ENCODE measurements at regions not wholly inside any gene's neighbourhood (a gene's known extent, or its start where the extent isn't known, plus 50 kb on each side); places are given as distances from the start of the nearest gene placed in this dataset.

- H3K4me3 ChIP-seq (ENCODE audit: low read depth in 2 of 2, low read length in 1 of 2) = no peak overlapping the region
- H3K4me2 ChIP-seq = no peak overlapping the region
- no peaks in the 10 kb centered on the region for H3K79me2 ChIP-seq (ENCODE audit: insufficient read depth)
- POLR2A ChIA-PET = no interaction called here
- no peak overlapping the region for H3K9ac ChIP-seq
- no peaks in the 10 kb centered on the region for H3K9me3 ChIP-seq
- no peaks in the 10 kb centered on the region for H4K20me1 ChIP-seq (ENCODE audit: insufficient read depth)
- no peaks in the 10 kb centered on the region for H3K9me2 ChIP-seq
- H3K4me1 ChIP-seq (ENCODE audit: control insufficient read depth in 1 of 2, insufficient read depth in 2 of 2, low read depth in 1 of 2, low read length in 1 of 2) = no peaks in the 10 kb centered on the region
- 38% methylated on average over 5 of the region's 5 CpGs for WGBS (ENCODE audit: low lambda C conversion rate)
- no peak overlapping the region for H3K27ac ChIP-seq (ENCODE audit: low read depth in 2 of 2, low read length in 1 of 2)
- H3F3A ChIP-seq (replicated peaks; ENCODE audit: insufficient read depth) = no peaks in the 10 kb centered on the region
- no peaks in the 10 kb centered on the region for H3K27me3 ChIP-seq (ENCODE audit: insufficient read depth)
- no peaks in the 10 kb centered on the region for H3K36me3 ChIP-seq (replicated peaks in 1 of 2; ENCODE audit: control insufficient read depth in 1 of 2, insufficient read depth in 2 of 2, low read length in 1 of 2)
- H2AFZ ChIP-seq (ENCODE audit: low read depth) = no peak overlapping the region
- CTCF ChIA-PET = no interaction called here
- TF ChIP-seq POLR2AphosphoS5 (IDR thresholded peaks at IDR 0.05; ENCODE audit: low read depth, low read length) = no peak
- no peak for DNase-seq
These were observed 141.5 kb upstream of the MPHOSPH6 start for GRCh38 chr16:82311528-82311927.

DNA sequence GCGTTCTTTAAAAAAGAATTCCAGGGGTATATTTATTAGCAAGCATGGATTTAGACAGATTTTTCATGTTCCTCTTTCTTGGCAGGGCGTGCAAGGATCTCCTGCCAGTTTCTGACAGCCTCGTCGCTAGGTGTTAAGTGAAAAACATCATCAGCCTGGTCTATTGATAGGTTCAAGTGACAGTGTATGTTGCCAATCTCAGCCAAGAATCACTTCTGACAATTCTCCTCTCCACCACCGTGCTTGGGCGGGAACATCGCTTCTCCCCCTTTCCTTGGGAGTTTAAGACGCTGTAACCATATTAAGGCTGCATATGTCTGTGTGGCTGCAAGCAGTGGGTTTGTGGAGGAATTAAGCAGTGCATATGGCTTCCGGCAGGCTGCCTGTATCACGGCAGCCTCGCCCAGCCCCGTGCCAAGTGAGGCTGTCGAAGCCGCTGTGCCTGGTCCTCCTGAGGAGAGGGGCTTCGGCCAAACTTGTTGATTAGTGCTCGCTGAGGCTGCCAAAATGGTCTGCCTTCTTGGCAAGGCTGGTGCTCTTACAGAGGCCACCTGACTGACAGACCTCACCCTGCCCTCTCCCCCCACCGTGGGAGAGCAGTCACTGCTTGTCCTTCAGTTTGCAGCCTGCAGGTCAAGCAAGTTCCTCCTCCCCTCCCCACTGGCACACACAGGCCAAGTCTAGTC lies 132.2 kb upstream of the MPHOSPH6 start:
- no peaks in the 10 kb centered on the region for H3K36me3 ChIP-seq (replicated peaks in 1 of 2; ENCODE audit: control insufficient read depth in 1 of 2, insufficient read depth in 2 of 2, low read length in 1 of 2)
- no peak overlapping the region for H2AFZ ChIP-seq (ENCODE audit: low read depth)
- TF ChIP-seq TCF12 (IDR thresholded peaks at IDR 0.05) (no peak), GABPA (IDR thresholded peaks at IDR 0.05; ENCODE audit: low read depth) (no peak), MEF2A (IDR thresholded peaks at IDR 0.05; ENCODE audit: borderline replicate concordance, low read depth) (no peak), MAX (IDR thresholded peaks at IDR 0.05; ENCODE audit: low read depth) (no peak), EZH2phosphoT487 (IDR thresholded peaks at IDR 0.05; ENCODE audit: borderline replicate concordance, low read depth) (no peak), IRF3 (IDR thresholded peaks at IDR 0.05; ENCODE audit: low read depth, low read length) (no peak), POLR2AphosphoS5 (IDR thresholded peaks at IDR 0.05; ENCODE audit: low read depth, low read length) (no peak), USF2 (IDR thresholded peaks at IDR 0.05; ENCODE audit: borderline replicate concordance, low read depth, low read length) (no peak), SMC3 (IDR thresholded peaks at IDR 0.05; ENCODE audit: low read depth, low read length) (no peak), ELF1 (IDR thresholded peaks at IDR 0.05) (no peak), JUND (IDR thresholded peaks at IDR 0.05) (no peak), MXI1 (IDR thresholded peaks at IDR 0.05; ENCODE audit: low read depth, low read length) (no peak)
- TF ChIP-seq, protein P1, sequence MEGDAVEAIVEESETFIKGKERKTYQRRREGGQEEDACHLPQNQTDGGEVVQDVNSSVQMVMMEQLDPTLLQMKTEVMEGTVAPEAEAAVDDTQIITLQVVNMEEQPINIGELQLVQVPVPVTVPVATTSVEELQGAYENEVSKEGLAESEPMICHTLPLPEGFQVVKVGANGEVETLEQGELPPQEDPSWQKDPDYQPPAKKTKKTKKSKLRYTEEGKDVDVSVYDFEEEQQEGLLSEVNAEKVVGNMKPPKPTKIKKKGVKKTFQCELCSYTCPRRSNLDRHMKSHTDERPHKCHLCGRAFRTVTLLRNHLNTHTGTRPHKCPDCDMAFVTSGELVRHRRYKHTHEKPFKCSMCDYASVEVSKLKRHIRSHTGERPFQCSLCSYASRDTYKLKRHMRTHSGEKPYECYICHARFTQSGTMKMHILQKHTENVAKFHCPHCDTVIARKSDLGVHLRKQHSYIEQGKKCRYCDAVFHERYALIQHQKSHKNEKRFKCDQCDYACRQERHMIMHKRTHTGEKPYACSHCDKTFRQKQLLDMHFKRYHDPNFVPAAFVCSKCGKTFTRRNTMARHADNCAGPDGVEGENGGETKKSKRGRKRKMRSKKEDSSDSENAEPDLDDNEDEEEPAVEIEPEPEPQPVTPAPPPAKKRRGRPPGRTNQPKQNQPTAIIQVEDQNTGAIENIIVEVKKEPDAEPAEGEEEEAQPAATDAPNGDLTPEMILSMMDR (IDR thresholded peaks at IDR 0.05) = no peak
- TF ChIP-seq, protein P2, sequence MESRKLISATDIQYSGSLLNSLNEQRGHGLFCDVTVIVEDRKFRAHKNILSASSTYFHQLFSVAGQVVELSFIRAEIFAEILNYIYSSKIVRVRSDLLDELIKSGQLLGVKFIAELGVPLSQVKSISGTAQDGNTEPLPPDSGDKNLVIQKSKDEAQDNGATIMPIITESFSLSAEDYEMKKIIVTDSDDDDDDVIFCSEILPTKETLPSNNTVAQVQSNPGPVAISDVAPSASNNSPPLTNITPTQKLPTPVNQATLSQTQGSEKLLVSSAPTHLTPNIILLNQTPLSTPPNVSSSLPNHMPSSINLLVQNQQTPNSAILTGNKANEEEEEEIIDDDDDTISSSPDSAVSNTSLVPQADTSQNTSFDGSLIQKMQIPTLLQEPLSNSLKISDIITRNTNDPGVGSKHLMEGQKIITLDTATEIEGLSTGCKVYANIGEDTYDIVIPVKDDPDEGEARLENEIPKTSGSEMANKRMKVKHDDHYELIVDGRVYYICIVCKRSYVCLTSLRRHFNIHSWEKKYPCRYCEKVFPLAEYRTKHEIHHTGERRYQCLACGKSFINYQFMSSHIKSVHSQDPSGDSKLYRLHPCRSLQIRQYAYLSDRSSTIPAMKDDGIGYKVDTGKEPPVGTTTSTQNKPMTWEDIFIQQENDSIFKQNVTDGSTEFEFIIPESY (IDR thresholded peaks at IDR 0.05; ENCODE audit: borderline replicate concordance, low read depth) = no peak
- no peak for DNase-seq
- H3K27me3 ChIP-seq (ENCODE audit: insufficient read depth) = peaks cover 4% of the 10 kb centered on the region
- H3K4me2 ChIP-seq = no peak overlapping the region
- H3K4me3 ChIP-seq (ENCODE audit: low read depth in 2 of 2, low read length in 1 of 2) = no peak overlapping the region
- no peaks in the 10 kb centered on the region for H3K9me3 ChIP-seq
- H3K9me2 ChIP-seq = no peaks in the 10 kb centered on the region
- ChIA-PET POLR2A (no interaction called here), CTCF (no interaction called here)
- H3K79me2 ChIP-seq (ENCODE audit: insufficient read depth) = no peaks in the 10 kb centered on the region
- no peak overlapping the region for H3K27ac ChIP-seq (ENCODE audit: low read depth in 2 of 2, low read length in 1 of 2)
- no peaks in the 10 kb centered on the region for H4K20me1 ChIP-seq (ENCODE audit: insufficient read depth)
- H3F3A ChIP-seq (replicated peaks; ENCODE audit: insufficient read depth) = no peaks in the 10 kb centered on the region
- H3K9ac ChIP-seq = no peak overlapping the region
- 25% methylated on average over 11 of the region's 17 CpGs for WGBS (ENCODE audit: low lambda C conversion rate)
- H3K4me1 ChIP-seq (ENCODE audit: control insufficient read depth in 1 of 2, insufficient read depth in 2 of 2, low read depth in 1 of 2, low read length in 1 of 2) = no peaks in the 10 kb centered on the region

All from SK-N-SH (cell line).